Nephron (organoid): ENCODE measurements at regions not wholly inside any gene's neighbourhood (a gene's known extent, or its start where the extent isn't known, plus 50 kb on each side); places are given as distances from the start of the nearest gene placed in this dataset.

Experiments
- H3K27ac Mint-ChIP-seq, 3 experiments: 2 replicates each; pipeline ENCODE4 v1.8.0; 2020; ENCODE audit warnings: mixed read lengths in 3 of 3, mild to moderate bottlenecking in 2 of 3, moderate library complexity in 1 of 3
- H3K27me3 Mint-ChIP-seq: 2 replicates; pipeline ENCODE4 v1.8.0; 2021; ENCODE audit warnings: low read depth, mild to moderate bottlenecking, moderate library complexity, mixed read lengths
- H3K36me3 Mint-ChIP-seq: 2 replicates; pipeline ENCODE4 v1.8.0; 2020; ENCODE audit warnings: low read depth, mixed read lengths
- H3K4me1 Mint-ChIP-seq: 2 replicates; pipeline ENCODE4 v1.8.0; 2020; ENCODE audit warnings: mixed read lengths
- H3K4me3 Mint-ChIP-seq, 3 experiments: 2 replicates each; pipeline ENCODE4 v1.8.0; 2020; ENCODE audit warnings: mild to moderate bottlenecking in 3 of 3, mixed read lengths in 3 of 3, moderate library complexity in 2 of 3
- H3K9me3 Mint-ChIP-seq: 2 replicates; pipeline ENCODE4 v1.8.0; 2020; ENCODE audit warnings: mixed read lengths
- CTCF ChIP-seq, 3 experiments: fragments of 200-600 bp; sonication (generic); IDR thresholded peaks; one replicate each; pipeline ENCODE4 v1.5.0; 2021; ENCODE audit warnings: antibody characterized with exemption in 3 of 3; ENCODE audit not compliant: unreplicated experiment in 3 of 3

GRCh38 chr1:221923929-221924598 lies 182.2 kb upstream of the DUSP10 start:
- no peak overlapping the region for H3K4me3 Mint-ChIP-seq
- no peaks in the 10 kb centered on the region for H3K27me3 Mint-ChIP-seq
- TF ChIP-seq CTCF (IDR thresholded peaks at IDR 0.05; ENCODE audit: unreplicated experiment in 3 of 3): no peak
- H3K36me3 Mint-ChIP-seq: no peaks in the 10 kb centered on the region
- peaks cover 8% of the 10 kb centered on the region for H3K9me3 Mint-ChIP-seq
- no peaks in the 10 kb centered on the region for H3K4me1 Mint-ChIP-seq
- no peak overlapping the region for H3K27ac Mint-ChIP-seq

GRCh38 chr1:221921936-221922335 lies 180.0 kb upstream of the DUSP10 start:
- no peak overlapping the region for H3K4me3 Mint-ChIP-seq
- no peak overlapping the region for H3K27ac Mint-ChIP-seq
- no peaks in the 10 kb centered on the region for H3K4me1 Mint-ChIP-seq
- TF ChIP-seq CTCF (IDR thresholded peaks at IDR 0.05; ENCODE audit: unreplicated experiment in 3 of 3): no peak
- H3K36me3 Mint-ChIP-seq: no peaks in the 10 kb centered on the region
- H3K9me3 Mint-ChIP-seq: no peaks in the 10 kb centered on the region
- H3K27me3 Mint-ChIP-seq: no peaks in the 10 kb centered on the region

DNA sequence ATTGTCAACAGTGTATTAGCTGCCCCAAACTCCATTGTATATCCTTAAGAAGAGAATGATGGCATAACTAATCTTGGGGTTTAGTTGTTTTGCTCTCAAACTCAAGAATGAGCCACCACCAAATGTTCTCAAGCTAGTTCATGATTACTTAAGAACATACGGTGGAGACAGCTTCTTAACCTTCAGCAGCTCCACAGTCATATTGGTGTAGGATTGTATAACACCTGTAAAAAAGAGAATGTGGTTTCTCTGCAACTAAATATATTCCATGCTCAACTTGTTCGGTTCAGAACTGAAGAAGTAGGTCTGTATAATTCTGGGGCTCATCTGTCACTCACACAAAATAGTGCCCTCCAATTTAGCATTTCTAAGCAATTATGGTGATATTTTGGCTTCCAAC lies 177.9 kb upstream of the DUSP10 start:
- Mint-ChIP-seq H3K4me1 (no peaks in the 10 kb centered on the region), H3K27ac (no peak overlapping the region), H3K27me3 (no peaks in the 10 kb centered on the region), H3K4me3 (no peak overlapping the region), H3K9me3 (no peaks in the 10 kb centered on the region), H3K36me3 (no peaks in the 10 kb centered on the region)
- TF ChIP-seq CTCF (IDR thresholded peaks at IDR 0.05; ENCODE audit: unreplicated experiment in 3 of 3): no peak

DNA sequence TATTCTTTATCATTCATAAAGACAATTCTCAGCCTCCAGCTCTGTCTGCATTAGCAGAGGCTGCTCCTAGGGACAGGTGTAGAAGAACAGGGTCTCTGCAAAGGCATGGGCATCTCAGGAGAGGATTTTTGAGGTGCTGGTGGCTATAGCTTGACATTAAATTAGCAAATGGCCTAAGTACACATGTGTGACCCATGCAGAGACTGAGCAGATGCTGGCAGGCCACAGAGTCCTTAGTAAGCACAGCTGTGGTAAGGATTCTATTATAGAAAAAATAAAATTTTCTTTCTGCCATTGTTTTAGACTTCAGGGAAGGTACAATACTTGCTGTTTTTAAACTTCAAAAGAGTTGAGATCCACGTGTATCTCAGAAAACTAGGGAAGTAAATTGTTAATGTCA lies 177.5 kb upstream of the DUSP10 start:
- no peaks in the 10 kb centered on the region for H3K9me3 Mint-ChIP-seq
- no peaks in the 10 kb centered on the region for H3K27me3 Mint-ChIP-seq
- H3K36me3 Mint-ChIP-seq: no peaks in the 10 kb centered on the region
- no peak overlapping the region for H3K4me3 Mint-ChIP-seq
- H3K27ac Mint-ChIP-seq: no peak overlapping the region
- no peaks in the 10 kb centered on the region for H3K4me1 Mint-ChIP-seq
- no peak for TF ChIP-seq CTCF (IDR thresholded peaks at IDR 0.05; ENCODE audit: unreplicated experiment in 3 of 3)

- no peaks in the 10 kb centered on the region for H3K4me1 Mint-ChIP-seq
- H3K27me3 Mint-ChIP-seq: no peaks in the 10 kb centered on the region
- no peak overlapping the region for H3K27ac Mint-ChIP-seq
- no peaks in the 10 kb centered on the region for H3K9me3 Mint-ChIP-seq
- TF ChIP-seq CTCF (IDR thresholded peaks at IDR 0.05; ENCODE audit: unreplicated experiment in 3 of 3): no peak
- no peak overlapping the region for H3K4me3 Mint-ChIP-seq
- no peaks in the 10 kb centered on the region for H3K36me3 Mint-ChIP-seq
Measured at GRCh38 chr1:221916176-221916575, 174.3 kb upstream of the DUSP10 start.

- TF ChIP-seq CTCF (IDR thresholded peaks at IDR 0.05; ENCODE audit: unreplicated experiment in 3 of 3): no peak
- H3K4me3 Mint-ChIP-seq: no peak overlapping the region
- H3K36me3 Mint-ChIP-seq: no peaks in the 10 kb centered on the region
- no peak overlapping the region for H3K27ac Mint-ChIP-seq
- H3K4me1 Mint-ChIP-seq: no peaks in the 10 kb centered on the region
- no peaks in the 10 kb centered on the region for H3K27me3 Mint-ChIP-seq
- H3K9me3 Mint-ChIP-seq: no peaks in the 10 kb centered on the region
Measured at GRCh38 chr1:221915764-221916163, 173.9 kb upstream of the DUSP10 start.
